B cell (primary cell): ENCODE measurements at regions not wholly inside any gene's neighbourhood (a gene's known extent, or its start where the extent isn't known, plus 50 kb on each side); places are given as distances from the start of the nearest gene placed in this dataset.

ENCODE experiments used
- ATAC-seq: fragments of 200-7000 bp; cut with Tn5 transposase; one replicate; pipeline ENCODE4 v1.10.0; 2021; ENCODE audit warnings: low read depth, mild to moderate bottlenecking, moderate number of reproducible peaks, moderate library complexity
- CTCF ChIA-PET: fragments of 350-600 bp; sonication (Branson Sonifier 250); formaldehyde crosslinking; loops from one replicate; lab custom pipeline; 2021; ENCODE audit warnings: antibody characterized with exemption, inconsistent platforms; lab: Charles Lee
- POLR2A ChIA-PET: fragments of 350-600 bp; sonication (Branson Sonifier 250); formaldehyde crosslinking; loops from one replicate; lab custom pipeline; 2021; ENCODE audit warnings: antibody characterized with exemption; lab: Charles Lee
- DNase-seq: peaks from one replicate; pipeline ENCODE4 v3.0.0; 2013
- H2AFZ ChIP-seq: 2 replicates; pipeline ENCODE4 v1.6.1; 2012; ENCODE audit warnings: mild to moderate bottlenecking, low read depth, low read length; ENCODE audit not compliant: insufficient read depth, poor library complexity, severe bottlenecking
- H3K27ac ChIP-seq, 2 donors: 1 replicate in 1 of 2; 2 replicates in 1 of 2; pipeline ENCODE4 v1.5.1; 2012 to 2013; ENCODE audit warnings: low read length in 2 of 2, mild to moderate bottlenecking in 2 of 2, moderate library complexity in 1 of 2
- H3K27me3 ChIP-seq, 4 experiments: fragments of 200-600 bp in 1 of 4; sonication (generic) in 1 of 4; replicated peaks in 1 of 4; 1 replicate in 2 of 4; 2 replicates in 2 of 4; pipeline versions ENCODE4 v1.6.1 to v1.7.0; 2013 to 2016; ENCODE audit warnings: low read length in 3 of 4, mild to moderate bottlenecking in 2 of 4, mixed read lengths in 1 of 4, moderate library complexity in 1 of 4; ENCODE audit not compliant: insufficient read depth in 4 of 4, control insufficient read depth in 3 of 4; ENCODE audit errors: control extremely low read depth in 1 of 4
- H3K36me3 ChIP-seq, 2 experiments: replicated peaks in 1 of 2; 1 replicate in 1 of 2; 2 replicates in 1 of 2; pipeline versions ENCODE4 v1.6.1 to v1.7.1; 2013; ENCODE audit warnings: low read length in 1 of 2; ENCODE audit not compliant: insufficient read depth in 2 of 2, control insufficient read depth in 1 of 2; ENCODE audit errors: control extremely low read depth in 1 of 2, extremely low read depth in 1 of 2
- H3K4me1 ChIP-seq, 2 donors: fragments of 200-600 bp in 1 of 2; sonication (generic) in 1 of 2; 1 replicate in 1 of 2; 2 replicates in 1 of 2; pipeline versions ENCODE4 v1.5.1 to v1.6.1; 2013 to 2017; ENCODE audit warnings: low read length in 2 of 2; ENCODE audit not compliant: control insufficient read depth in 2 of 2, insufficient read depth in 2 of 2
- H3K4me2 ChIP-seq: replicated peaks from 2 replicates; pipeline ENCODE3; 2012; ENCODE audit warnings: mild to moderate bottlenecking, low read depth, low read length; ENCODE audit not compliant: poor library complexity, severe bottlenecking
- H3K4me3 ChIP-seq, 5 experiments: fragments of 200-600 bp in 1 of 5; sonication (generic) in 1 of 5; 1 replicate in 3 of 5; 2 replicates in 2 of 5; pipeline versions ENCODE4 v1.5.1 to v1.7.0; 2011 to 2016; ENCODE audit warnings: low read length in 4 of 5, mild to moderate bottlenecking in 4 of 5, low read depth in 2 of 5, control low read depth in 1 of 5, moderate library complexity in 1 of 5; ENCODE audit not compliant: insufficient read depth in 1 of 5; ENCODE audit errors: control extremely low read depth in 1 of 5, extremely low read depth in 1 of 5
- H3K79me2 ChIP-seq: fragments of 200-600 bp; sonication (generic); one replicate; pipeline ENCODE4 v1.6.0; 2016; ENCODE audit warnings: low read length; ENCODE audit not compliant: control insufficient read depth, insufficient read depth
- H3K9ac ChIP-seq: fragments of 200-600 bp; sonication (generic); 2 replicates; pipeline ENCODE4 v1.6.1; 2017; ENCODE audit warnings: mild to moderate bottlenecking, low read length, moderate library complexity
- H3K9me3 ChIP-seq, 3 donors: one replicate each; pipeline versions ENCODE4 v1.6.1 to v1.7.1; 2013; ENCODE audit warnings: low read length in 2 of 3; ENCODE audit not compliant: control insufficient read depth in 2 of 3, insufficient read depth in 1 of 3; ENCODE audit errors: control extremely low read depth in 1 of 3
- H4K20me1 ChIP-seq: 2 replicates; pipeline ENCODE4 v1.6.0; 2012; ENCODE audit warnings: mild to moderate bottlenecking, low read length; ENCODE audit not compliant: insufficient read depth, control insufficient read depth, poor library complexity, severe bottlenecking
- H3K27ac Mint-ChIP-seq: one replicate; pipeline ENCODE4 v1.8.0; 2021; ENCODE audit warnings: mixed read lengths
- H3K27me3 Mint-ChIP-seq: one replicate; pipeline ENCODE4 v1.8.0; 2021; ENCODE audit warnings: mixed read lengths
- H3K4me1 Mint-ChIP-seq: one replicate; pipeline ENCODE4 v1.8.0; 2021; ENCODE audit warnings: mixed read lengths
- H3K4me3 Mint-ChIP-seq: one replicate; pipeline ENCODE4 v1.8.0; 2021; ENCODE audit warnings: mixed read lengths
- H3K9me3 Mint-ChIP-seq: one replicate; pipeline ENCODE4 v1.8.0; 2022; ENCODE audit warnings: mixed read lengths; ENCODE audit not compliant: insufficient read depth
- EZH2 ChIP-seq: IDR thresholded peaks from 2 replicates; pipeline ENCODE4 v1.6.1; 2012; ENCODE audit warnings: borderline replicate concordance, low read depth, mild to moderate bottlenecking, moderate library complexity, low read length; ENCODE audit not compliant: insufficient read depth, poor library complexity, severe bottlenecking
- WGBS: methylation state at CpG from one replicate; pipeline ENCODE4 v1.1.5; 2013; ENCODE audit warnings: missing lambda C conversion rate; ENCODE audit not compliant: insufficient coverage; 5-methylcytosine and 5-hydroxymethylcytosine counted together
- intact Hi-C: fragments of 100-400 bp; cut with micrococcal nuclease; formaldehyde crosslinking; loops from one replicate; pipeline ENCODE4 v1.10.0; 2022
- TF ChIP-seq, protein P1 (sequence below): fragments of 200-600 bp; IDR thresholded peaks from one replicate; pipeline ENCODE4 v1.8.0; 2022; ENCODE audit warnings: antibody characterized with exemption, mild to moderate bottlenecking

- WGBS, result 92% methylated on average over 12 of the region's 12 CpGs
- Histone ChIP-seq H3K79me2 (no peaks in the 10 kb centered on the region), H3K4me2 (no peak overlapping the region), H4K20me1 (no peaks in the 10 kb centered on the region), H3K9ac (no peak overlapping the region), H3K4me3 (no peak overlapping the region), H3K9me3 (peaks cover 0 to 61% (median 3%) of the 10 kb centered on the region in 3 donors), H3K27me3 (no peaks in the 10 kb centered on the region), H3K36me3 (no peaks in the 10 kb centered on the region), H2AFZ (no peak overlapping the region), H3K27ac (no peak overlapping the region), H3K4me1 (no peaks in the 10 kb centered on the region)
- ATAC-seq, result no peak
- CTCF ChIA-PET, result no interaction called here
- peaks cover 6% of the 10 kb centered on the region for H3K9me3 Mint-ChIP-seq
- TF ChIP-seq EZH2, result no peak
- TF ChIP-seq, protein P1, sequence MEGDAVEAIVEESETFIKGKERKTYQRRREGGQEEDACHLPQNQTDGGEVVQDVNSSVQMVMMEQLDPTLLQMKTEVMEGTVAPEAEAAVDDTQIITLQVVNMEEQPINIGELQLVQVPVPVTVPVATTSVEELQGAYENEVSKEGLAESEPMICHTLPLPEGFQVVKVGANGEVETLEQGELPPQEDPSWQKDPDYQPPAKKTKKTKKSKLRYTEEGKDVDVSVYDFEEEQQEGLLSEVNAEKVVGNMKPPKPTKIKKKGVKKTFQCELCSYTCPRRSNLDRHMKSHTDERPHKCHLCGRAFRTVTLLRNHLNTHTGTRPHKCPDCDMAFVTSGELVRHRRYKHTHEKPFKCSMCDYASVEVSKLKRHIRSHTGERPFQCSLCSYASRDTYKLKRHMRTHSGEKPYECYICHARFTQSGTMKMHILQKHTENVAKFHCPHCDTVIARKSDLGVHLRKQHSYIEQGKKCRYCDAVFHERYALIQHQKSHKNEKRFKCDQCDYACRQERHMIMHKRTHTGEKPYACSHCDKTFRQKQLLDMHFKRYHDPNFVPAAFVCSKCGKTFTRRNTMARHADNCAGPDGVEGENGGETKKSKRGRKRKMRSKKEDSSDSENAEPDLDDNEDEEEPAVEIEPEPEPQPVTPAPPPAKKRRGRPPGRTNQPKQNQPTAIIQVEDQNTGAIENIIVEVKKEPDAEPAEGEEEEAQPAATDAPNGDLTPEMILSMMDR, result no peak
- no peaks in the 10 kb centered on the region for H3K27me3 Mint-ChIP-seq
- intact Hi-C loops, result no loop called here
- POLR2A ChIA-PET, result no interaction called here
- no peaks in the 10 kb centered on the region for H3K4me1 Mint-ChIP-seq
- no peak overlapping the region for H3K27ac Mint-ChIP-seq
- H3K4me3 Mint-ChIP-seq, result no peak overlapping the region
- DNase-seq, result no peak
These were observed 51.5 kb upstream of the USP29 start for GRCh38 chr19:57068311-57068710.

GRCh38 chr19:57068921-57069697 is 50.7 kb upstream of the USP29 start:
- H2AFZ ChIP-seq, result no peak overlapping the region
- H4K20me1 ChIP-seq, result no peaks in the 10 kb centered on the region
- POLR2A ChIA-PET, result no interaction called here
- Mint-ChIP-seq H3K4me3 (no peak overlapping the region), H3K9me3 (peaks cover 2% of the 10 kb centered on the region), H3K27me3 (no peaks in the 10 kb centered on the region), H3K4me1 (no peaks in the 10 kb centered on the region), H3K27ac (no peak overlapping the region)
- H3K36me3 ChIP-seq, result no peaks in the 10 kb centered on the region
- H3K9me3 ChIP-seq, result peaks cover 0 to 66% (median 3%) of the 10 kb centered on the region in 3 donors
- intact Hi-C loops, result no loop called here
- no peaks in the 10 kb centered on the region for H3K79me2 ChIP-seq
- no peak overlapping the region for H3K27ac ChIP-seq
- no peak overlapping the region for H3K4me2 ChIP-seq
- H3K9ac ChIP-seq, result no peak overlapping the region
- CTCF ChIA-PET, result interaction anchor here (0.7 kb wide), 1 partner anchor 11 kb away, joined by 4 read pairs; no protein-coding TSS in a partner anchor
- WGBS, result 39% methylated on average over 18 of the region's 24 CpGs
- no peak overlapping the region for H3K4me3 ChIP-seq
- no peaks in the 10 kb centered on the region for H3K4me1 ChIP-seq
- H3K27me3 ChIP-seq, result no peaks in the 10 kb centered on the region
- no peak for TF ChIP-seq EZH2
- TF ChIP-seq, protein P1, result no peak
- ATAC-seq (no peak), DNase-seq (no peak)
